NCI-H146 treated with DMSO at 0.1 percent for 48 hours (cell line): ENCODE measurements at regions not wholly inside any gene's neighbourhood (a gene's known extent, or its start where the extent isn't known, plus 50 kb on each side); places are given as distances from the start of the nearest gene placed in this dataset.
"Not testable (repeated sequence)": the region's sequence is repeated elsewhere in the genome, so short reads cannot be mapped to it uniquely, and the experiment has no call there.

ENCODE experiments used
- DNase-seq: peaks from one replicate; lab custom pipeline; 2025; ENCODE audit not compliant: unreplicated experiment; lab: John Stamatoyannopoulos, UW

GRCh38 chr3:162684260-162684659 lies 1187.7 kb downstream of the OTOL1 start:
- no peak for DNase-seq

DNA sequence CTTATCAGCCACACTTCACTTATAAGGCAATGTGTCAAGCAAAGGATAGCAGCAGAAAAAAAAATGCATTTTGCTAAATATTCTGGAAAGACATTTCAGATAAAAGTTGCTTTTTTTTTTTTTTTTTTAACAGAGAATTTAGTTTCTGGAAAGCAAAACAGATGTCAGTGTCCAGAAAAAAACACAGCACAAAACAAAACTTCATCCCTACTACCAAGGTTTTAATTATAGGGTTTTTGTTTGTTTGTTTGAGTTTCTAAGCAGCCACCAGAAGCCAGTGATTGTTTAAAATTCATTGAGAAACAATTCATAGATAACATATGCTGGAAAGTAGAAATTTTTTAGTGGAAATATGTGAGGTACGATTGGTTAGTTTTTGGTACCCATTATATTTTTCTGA lies 1202.7 kb downstream of the OTOL1 start:
- no peak for DNase-seq

- no peak for DNase-seq
Observed at GRCh38 chr3:162701211-162701610, 1204.6 kb downstream of the OTOL1 start.

GRCh38 chr3:162702768-162703385 lies 1206.3 kb downstream of the OTOL1 start:
- no peak for DNase-seq

- no peak for DNase-seq
Observed at GRCh38 chr3:162704238-162704637, 1207.6 kb downstream of the OTOL1 start.

- DNase-seq = no peak
Observed at GRCh38 chr3:162704799-162705385, 1208.3 kb downstream of the OTOL1 start.

DNA sequence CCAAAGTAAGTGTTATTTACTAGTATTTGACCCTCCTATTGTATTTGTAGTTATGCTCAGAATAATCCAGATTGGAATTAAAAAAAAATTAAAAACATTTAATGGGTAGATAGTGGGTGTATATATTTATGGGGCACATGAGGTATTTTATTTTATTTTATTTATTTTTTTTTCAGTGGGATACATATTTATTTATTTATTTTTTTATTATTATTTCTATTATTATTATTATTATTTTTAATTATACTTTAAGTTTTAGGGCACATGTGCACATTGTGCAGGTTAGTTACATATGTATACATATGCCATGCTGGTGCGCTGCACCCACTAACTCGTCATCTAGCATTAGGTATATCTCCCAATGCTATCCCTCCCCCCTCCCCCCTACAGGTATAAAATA lies 1211.8 kb downstream of the OTOL1 start:
- DNase-seq = not testable (repeated sequence)

DNA sequence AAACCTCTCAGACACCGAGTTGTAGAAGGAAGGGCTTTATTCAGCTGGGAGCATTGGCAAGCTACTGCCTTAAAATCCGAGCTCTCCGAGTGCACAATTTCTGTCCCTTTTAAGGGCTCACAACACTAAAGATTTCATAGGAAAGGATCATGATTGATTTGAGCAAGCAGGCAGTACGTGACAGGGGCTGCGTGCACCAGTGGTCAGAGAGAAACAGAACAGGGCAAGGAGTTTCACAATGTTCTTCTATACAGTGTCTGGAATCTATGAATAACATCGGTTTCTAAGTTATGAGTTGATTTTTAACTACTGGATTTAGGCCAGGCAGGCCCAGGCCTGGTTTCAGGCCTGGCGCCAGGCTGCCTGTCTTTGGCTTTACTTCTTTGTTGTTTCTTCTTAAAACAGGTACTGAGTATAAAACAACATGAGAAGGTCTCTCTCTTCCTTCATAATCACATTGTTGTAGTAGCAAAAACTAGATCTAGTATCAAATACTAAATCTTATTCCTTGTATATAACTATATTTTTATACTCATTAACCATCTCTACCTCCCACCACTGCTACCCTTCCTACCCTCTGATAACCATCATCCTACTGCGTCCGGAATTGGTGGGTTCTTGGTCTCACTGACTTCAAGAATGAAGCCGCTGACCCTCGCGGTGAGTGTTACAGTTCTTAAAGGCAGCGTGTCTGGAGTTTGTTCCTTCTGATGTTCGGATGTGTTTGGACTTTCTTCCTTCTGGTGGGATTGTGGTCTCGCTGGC lies 1212.5 kb downstream of the OTOL1 start:
- DNase-seq = not testable (repeated sequence)

GRCh38 chr3:162710332-162711112 lies 1213.9 kb downstream of the OTOL1 start:
- no peak for DNase-seq

DNA sequence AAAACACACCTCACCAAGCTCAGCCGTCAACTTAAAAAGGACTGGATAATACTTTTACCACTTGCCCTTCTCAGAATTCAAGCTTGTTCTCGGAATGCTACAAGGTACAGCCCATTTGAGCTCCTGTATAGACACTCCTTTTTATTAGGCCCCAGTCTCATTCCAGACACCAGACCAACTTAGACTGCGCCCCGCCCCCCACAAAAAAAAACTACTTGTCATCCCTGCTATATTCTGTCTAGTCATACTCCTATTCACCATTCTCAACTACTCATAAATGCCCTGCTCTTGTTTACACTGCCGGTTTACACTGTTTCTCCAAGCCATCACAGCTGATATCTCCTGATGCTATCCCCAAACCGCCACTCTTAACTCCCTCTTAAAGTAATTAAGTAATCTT lies 1220.5 kb downstream of the OTOL1 start:
- not testable (repeated sequence) for DNase-seq

DNA sequence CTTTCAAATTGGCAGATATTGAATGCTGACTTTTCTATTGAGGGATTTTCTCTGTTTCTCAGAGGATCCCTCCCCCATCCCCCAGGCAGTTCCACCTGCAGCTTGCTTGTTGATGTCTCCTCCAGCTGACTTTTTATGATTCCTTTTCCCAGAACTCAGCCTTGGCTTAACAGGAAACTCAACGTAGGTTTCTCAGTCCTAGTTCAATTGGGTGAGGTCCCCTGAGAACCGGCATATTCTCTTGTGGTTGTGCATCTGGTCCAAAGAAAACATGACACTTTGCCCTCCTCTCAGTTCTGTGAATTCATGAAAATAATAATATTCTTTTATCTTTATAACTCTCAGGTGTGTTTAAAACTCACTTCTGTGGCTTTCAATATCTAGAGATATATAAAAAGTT lies 1222.1 kb downstream of the OTOL1 start:
- DNase-seq = no peak

- DNase-seq = no peak
Observed at GRCh38 chr3:162719684-162720341, 1223.2 kb downstream of the OTOL1 start.

DNA sequence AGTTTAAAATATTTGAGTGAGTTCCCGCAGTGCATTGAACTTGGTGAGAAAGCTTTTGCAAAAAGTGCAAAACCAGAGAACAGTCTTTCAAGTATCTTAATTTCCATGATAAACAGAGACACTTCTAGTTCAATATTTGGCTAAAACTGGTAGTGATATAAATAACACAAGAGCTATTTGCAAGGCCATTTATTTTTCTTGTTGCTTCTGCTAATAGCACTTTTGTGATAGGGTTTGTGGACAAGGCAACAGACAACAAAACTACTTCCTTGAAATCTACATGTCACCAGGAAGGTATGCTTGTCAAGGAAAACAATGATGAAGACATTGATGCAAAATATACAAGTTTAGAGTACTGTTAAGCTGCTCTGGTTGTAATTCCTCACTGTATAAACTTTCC lies 1225.1 kb downstream of the OTOL1 start:
- no peak for DNase-seq

- DNase-seq = no peak
Observed at GRCh38 chr3:162722337-162722736, 1225.7 kb downstream of the OTOL1 start.

- DNase-seq = not testable (repeated sequence)
Observed at GRCh38 chr3:162722796-162723195, 1226.2 kb downstream of the OTOL1 start.

DNA sequence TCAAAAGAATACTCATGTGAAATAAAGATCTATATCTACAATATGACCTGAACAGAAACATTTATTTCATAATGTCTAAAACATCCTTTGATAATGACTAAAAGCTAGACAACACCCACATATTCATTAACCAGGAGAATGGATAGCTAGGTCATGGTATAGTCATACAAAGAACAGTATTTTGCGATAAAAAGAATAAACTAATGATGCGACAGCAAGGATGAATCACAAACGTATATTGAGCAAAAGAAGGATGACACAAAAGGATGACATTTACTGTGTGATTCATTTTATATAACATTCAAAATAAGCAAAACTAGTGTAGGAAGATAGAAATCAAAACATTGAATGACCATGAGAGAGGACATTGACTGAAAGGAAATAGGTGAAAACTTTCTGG lies 1233.1 kb downstream of the OTOL1 start:
- no peak for DNase-seq

GRCh38 chr3:162731961-162732360 lies 1235.4 kb downstream of the OTOL1 start:
- not testable (repeated sequence) for DNase-seq

DNA sequence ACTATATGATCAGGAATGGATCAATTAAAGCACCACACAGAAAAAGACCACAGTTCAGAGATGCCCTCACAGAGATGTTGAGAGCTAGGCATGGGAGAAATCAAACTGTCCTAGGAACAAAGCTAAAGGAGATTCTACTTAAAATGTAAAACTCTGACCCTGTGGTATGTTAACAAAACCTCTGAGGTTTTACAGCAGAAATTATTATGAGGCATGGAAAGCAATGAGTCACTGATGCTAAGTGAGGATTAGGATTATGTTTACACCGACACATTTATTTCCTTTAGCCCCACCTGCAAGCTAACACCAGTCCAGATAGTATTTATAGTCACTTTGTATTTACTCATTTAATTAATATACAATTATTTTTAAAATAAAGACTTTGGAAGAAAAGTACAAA lies 1242.2 kb downstream of the OTOL1 start:
- DNase-seq = no peak

DNA sequence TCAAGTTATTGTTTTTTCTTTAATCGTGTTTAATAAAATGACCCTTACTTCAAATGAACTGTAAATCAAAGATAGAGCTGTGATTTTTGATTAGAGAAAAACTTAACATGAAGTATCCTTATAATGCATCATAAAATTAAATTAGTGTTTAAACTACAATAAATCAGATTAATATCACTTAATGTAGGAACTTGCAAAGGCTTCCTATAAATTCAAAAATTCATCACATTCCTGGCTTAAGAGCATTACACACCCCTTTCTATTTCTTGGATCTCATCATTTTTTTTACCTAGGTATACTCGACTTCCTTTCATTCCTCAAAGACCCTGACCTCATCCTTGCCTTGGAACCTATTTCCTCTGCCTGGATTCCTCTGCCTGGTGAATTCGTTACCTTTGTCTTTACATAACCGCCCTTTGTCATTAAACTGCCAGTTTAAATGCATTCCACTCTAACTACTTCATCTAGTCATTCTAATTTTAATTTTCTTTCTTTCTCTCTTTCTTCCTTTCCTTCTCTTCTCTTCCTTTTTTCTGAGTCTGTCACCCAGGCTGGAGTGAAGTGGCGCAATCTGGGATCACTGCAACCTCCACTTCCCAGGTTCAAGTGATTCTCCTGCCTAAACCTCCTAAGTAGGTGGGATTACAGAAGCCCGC lies 1244.5 kb downstream of the OTOL1 start:
- no peak for DNase-seq

DNA sequence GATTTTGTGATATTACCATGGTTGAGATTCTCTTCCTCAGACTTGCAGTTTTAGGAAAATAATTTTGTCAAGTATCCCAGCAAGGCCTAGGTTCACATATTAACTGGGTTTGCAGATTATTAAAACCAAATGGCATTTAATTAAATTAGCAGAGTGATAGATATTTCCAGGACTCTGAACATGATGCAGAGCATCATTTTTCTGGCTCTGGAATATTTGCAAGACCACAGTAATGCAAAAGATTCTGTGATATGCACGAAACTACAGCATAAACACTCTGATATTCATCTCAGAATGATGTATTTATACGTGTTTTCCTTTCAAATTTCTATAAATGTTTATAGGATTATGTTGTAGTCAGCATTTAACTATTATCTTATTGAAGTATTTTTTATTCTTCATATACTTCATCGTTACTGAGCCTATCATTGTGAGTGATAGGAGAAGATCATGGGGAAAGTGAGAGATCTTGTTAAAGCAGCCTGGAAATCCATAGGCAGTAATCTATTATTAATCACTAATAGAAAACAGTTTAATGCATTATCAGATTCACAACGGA lies 1245.6 kb downstream of the OTOL1 start:
- DNase-seq = no peak
